NCI-H1105 treated with DMSO at 0.1 percent for 48 hours (cell line): ENCODE measurements at regions not wholly inside any gene's neighbourhood (a gene's known extent, or its start where the extent isn't known, plus 50 kb on each side); places are given as distances from the start of the nearest gene placed in this dataset.

ENCODE experiments used
- DNase-seq: peaks from one replicate; lab custom pipeline; 2025; lab: John Stamatoyannopoulos, UW

DNA sequence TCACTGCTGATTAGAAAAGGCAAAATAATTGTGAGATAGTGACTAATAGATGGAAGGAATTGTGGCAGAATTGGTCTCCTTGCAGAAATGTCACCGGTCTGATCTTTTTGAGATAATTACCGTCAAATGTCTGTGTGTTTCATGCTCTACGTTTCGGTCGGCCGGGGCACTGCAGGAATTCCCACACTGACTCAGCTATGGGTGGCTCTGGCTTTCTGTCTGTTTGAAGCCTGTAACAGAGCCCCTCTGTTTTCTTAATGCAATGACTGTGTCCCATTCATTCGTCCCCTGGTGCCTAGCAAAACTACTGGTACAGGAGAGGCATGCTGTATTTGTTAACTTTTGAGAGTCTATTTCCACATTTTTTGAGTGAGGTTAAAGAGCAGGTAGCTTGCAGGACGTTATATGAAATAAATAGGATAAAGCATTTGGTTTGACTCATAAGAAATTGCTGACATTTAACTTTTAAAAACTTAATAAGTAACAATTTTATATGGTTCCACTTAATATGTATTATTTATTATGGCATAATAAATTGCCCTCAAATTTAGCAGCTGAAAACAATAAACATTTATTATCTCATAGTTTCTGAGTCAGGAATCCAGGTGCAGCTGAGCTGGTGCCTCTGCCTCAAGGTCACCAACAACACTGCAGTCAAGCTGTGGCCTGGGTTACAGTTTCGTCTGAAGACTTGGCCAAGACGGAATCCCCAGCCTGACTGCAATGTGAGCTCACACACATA, 53.3 kb upstream of the CTBP2 start:
- no peak for DNase-seq

DNA sequence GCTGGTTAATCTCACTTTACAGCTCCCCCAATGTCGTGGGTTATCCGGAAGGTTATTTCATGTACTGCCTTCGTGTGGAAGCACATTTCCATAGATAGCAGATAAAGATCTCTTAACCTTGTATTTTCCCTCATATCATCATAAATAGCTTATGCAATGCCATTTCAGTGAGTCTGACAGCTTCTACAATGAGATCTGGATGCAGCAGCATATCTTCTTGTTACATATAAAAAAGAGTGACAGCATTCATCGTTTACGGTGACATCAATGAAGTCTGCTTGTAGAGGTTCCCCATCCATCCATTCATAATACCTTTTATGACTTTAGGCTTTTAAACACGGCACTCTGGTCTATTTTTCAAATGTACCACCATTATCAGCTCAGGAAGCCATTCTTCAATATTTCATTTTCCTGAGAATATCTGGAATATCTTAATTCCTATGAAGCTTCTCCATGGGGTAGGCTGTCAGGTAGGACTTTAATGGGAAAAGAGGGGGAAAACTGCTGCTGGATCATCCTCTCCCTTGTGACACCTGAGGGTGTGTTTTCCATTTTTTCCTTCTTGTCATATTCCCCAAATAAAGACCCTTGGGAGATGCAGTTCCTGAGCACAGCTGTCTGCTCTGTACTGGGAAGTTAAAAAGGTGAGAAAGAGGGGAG, 51.9 kb upstream of the CTBP2 start:
- DNase-seq, result no peak
